OCI-LY3 (cell line): ENCODE measurements at regions not wholly inside any gene's neighbourhood (a gene's known extent, or its start where the extent isn't known, plus 50 kb on each side); places are given as distances from the start of the nearest gene placed in this dataset.

Experiments used
- H2AFZ ChIP-seq: fragments of 200-600, 300-600 bp; shearing (Covaris generic); 2 replicates; pipeline ENCODE4 v1.6.0; 2014; ENCODE audit warnings: antibody characterized with exemption, low read depth, low read length
- H3K27ac ChIP-seq: fragments of 200-600, 300-600 bp; sonication (generic); 2 replicates; pipeline ENCODE4 v1.5.1; 2014; ENCODE audit warnings: mild to moderate bottlenecking, low read length, moderate library complexity, mixed read lengths
- H3K27me3 ChIP-seq: fragments of 200-600, 300-600 bp; sonication (generic); 2 replicates; pipeline ENCODE4 v1.6.1; 2014; ENCODE audit warnings: low read depth, low read length, mixed read lengths
- H3K36me3 ChIP-seq: fragments of 200-600, 300-600 bp; sonication (generic); replicated peaks from 2 replicates; pipeline ENCODE3; 2014; ENCODE audit warnings: low read depth, low read length, mixed read lengths
- H3K4me1 ChIP-seq: fragments of 300-600, 200-600 bp; sonication (generic); 2 replicates; pipeline ENCODE4 v1.6.1; 2014; ENCODE audit warnings: low read length, mixed read lengths
- H3K4me2 ChIP-seq: fragments of 200-600, 300-600 bp; sonication (generic); 2 replicates; pipeline ENCODE4 v1.6.1; 2014; ENCODE audit warnings: low read length, mixed read lengths
- H3K4me3 ChIP-seq: fragments of 300-600, 200-600 bp; sonication (generic); 2 replicates; pipeline ENCODE4 v1.5.1; 2014; ENCODE audit warnings: antibody characterized with exemption, mild to moderate bottlenecking, low read length, moderate library complexity
- H3K79me2 ChIP-seq: fragments of 300-600, 200-600 bp; shearing (Covaris generic); 2 replicates; pipeline ENCODE4 v1.6.1; 2014; ENCODE audit warnings: mild to moderate bottlenecking, low read length, mixed read lengths
- H3K9ac ChIP-seq: fragments of 300-600, 200-600 bp; shearing (Covaris generic); 2 replicates; pipeline ENCODE4 v1.6.0; 2014; ENCODE audit warnings: mild to moderate bottlenecking, low read length, moderate library complexity
- H3K9me3 ChIP-seq: fragments of 200-600, 300-600 bp; shearing (Covaris generic); 2 replicates; pipeline ENCODE4 v1.6.1; 2014; ENCODE audit warnings: low read length, mixed read lengths; ENCODE audit not compliant: insufficient read depth
- H4K20me1 ChIP-seq: fragments of 200-600, 300-600 bp; sonication (generic); 2 replicates; pipeline ENCODE4 v1.6.1; 2016; ENCODE audit warnings: low read length, mixed read lengths; ENCODE audit not compliant: insufficient read depth
- CTCF ChIP-seq: fragments of 200-600, 300-600 bp; sonication (generic); IDR thresholded peaks from 2 replicates; pipeline ENCODE4 v1.5.1; 2014; ENCODE audit warnings: antibody characterized with exemption, low read length, low read depth
- EZH2phosphoT487 ChIP-seq: fragments of 200-600 bp; shearing (Covaris generic); IDR thresholded peaks from 2 replicates; pipeline ENCODE4 v1.6.1; 2018; ENCODE audit warnings: antibody characterized with exemption, mixed run types, low read depth

DNA sequence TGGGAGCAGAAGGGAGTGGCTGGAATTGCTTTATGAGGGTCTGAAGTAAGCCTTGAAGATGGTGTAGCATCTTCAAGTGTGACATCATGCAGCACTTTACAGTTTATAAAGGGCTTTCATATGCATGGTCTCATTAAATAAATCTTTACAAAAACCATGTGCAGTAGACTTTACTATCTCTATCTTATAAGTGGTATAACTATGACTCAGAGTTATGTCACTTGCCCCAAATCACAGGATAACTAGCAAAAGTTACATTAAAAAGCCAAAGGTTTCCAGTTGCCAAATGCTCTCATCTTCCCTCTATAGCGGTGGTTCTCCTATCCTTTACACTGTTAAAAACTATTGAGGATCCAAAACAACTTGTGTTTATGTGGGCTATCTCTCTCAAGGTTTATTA is 687.7 kb upstream of the MARCKS start:
- no peaks in the 10 kb centered on the region for H3K36me3 ChIP-seq
- no peaks in the 10 kb centered on the region for H4K20me1 ChIP-seq
- no peaks in the 10 kb centered on the region for H3K27me3 ChIP-seq
- H3K79me2 ChIP-seq: no peaks in the 10 kb centered on the region
- H3K4me2 ChIP-seq: no peak overlapping the region
- no peaks in the 10 kb centered on the region for H3K9me3 ChIP-seq
- no peak overlapping the region for H3K27ac ChIP-seq
- H2AFZ ChIP-seq: no peak overlapping the region
- no peak overlapping the region for H3K9ac ChIP-seq
- H3K4me3 ChIP-seq: no peak overlapping the region
- H3K4me1 ChIP-seq: no peaks in the 10 kb centered on the region
- no peak for TF ChIP-seq CTCF
- no peak for TF ChIP-seq EZH2phosphoT487

DNA sequence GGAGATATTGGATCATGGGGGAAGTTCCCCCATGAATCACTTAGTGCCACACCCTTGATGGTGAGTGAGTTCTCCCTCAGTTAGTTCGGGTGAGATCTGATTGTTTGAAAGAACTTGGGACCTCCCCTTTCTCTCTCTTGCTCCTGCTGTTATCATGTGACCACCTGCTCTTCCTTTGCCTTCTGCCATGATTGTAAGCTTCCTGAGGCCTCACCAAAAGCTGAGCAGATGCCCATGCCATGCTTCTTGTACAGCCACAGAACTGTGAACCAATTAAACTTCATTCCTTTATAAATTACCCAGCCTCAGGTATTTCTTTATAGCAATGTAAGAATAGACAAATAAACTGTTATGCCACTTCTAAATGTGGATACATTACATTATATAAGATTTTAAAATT is 686.7 kb upstream of the MARCKS start:
- no peak for TF ChIP-seq EZH2phosphoT487
- TF ChIP-seq CTCF: no peak
- Histone ChIP-seq H3K9me3 (no peaks in the 10 kb centered on the region), H3K9ac (no peak overlapping the region), H3K27ac (no peak overlapping the region), H3K4me3 (no peak overlapping the region), H3K36me3 (no peaks in the 10 kb centered on the region), H3K79me2 (no peaks in the 10 kb centered on the region), H4K20me1 (no peaks in the 10 kb centered on the region), H3K4me2 (no peak overlapping the region), H3K4me1 (no peaks in the 10 kb centered on the region), H2AFZ (no peak overlapping the region), H3K27me3 (no peaks in the 10 kb centered on the region)

DNA sequence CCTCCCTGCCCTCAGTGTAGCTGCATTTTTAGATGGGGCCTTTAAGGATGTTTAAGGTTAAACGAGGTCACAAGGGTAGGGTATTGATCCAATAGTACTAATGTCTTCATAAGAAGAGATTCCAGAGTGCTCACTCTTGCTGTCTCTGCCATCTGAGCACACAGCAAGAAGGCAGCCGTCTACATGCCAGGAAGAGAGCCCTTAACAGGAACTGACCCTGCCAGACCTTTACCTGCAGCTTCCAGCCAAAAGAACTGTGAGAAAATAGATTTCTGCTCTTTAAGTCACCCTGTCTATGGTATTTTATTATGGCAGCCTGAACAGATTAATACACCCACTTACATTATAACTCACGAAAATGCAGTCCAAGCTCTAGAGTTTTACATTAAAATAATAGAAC is 685.3 kb upstream of the MARCKS start:
- H3K9ac ChIP-seq: no peak overlapping the region
- no peaks in the 10 kb centered on the region for H3K4me1 ChIP-seq
- H3K9me3 ChIP-seq: no peaks in the 10 kb centered on the region
- no peaks in the 10 kb centered on the region for H3K27me3 ChIP-seq
- no peaks in the 10 kb centered on the region for H3K36me3 ChIP-seq
- H4K20me1 ChIP-seq: no peaks in the 10 kb centered on the region
- no peak overlapping the region for H3K4me2 ChIP-seq
- TF ChIP-seq EZH2phosphoT487: no peak
- no peak for TF ChIP-seq CTCF
- H2AFZ ChIP-seq: no peak overlapping the region
- no peak overlapping the region for H3K4me3 ChIP-seq
- no peak overlapping the region for H3K27ac ChIP-seq
- H3K79me2 ChIP-seq: no peaks in the 10 kb centered on the region

DNA sequence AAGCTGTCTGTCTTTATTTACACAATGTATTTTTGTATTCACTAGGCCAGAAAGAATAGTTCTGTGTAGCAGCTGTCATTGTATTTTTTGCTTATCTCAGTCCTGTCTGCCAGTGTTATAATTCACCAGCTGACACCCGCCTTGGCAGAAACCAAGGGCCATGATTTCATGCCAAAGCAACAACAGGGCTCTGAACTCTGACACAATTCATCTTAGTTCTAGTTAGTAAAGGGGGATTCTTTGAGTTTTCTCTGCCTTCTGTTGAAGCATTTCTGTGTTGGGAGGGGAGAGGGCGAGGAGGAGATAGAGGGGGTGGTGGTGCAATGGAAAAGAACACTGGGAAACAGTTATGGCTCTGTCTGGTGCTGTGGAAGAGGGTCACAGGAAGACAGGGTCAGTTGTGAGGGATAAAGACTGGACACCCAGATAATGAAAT is 684.6 kb upstream of the MARCKS start:
- no peak overlapping the region for H3K27ac ChIP-seq
- H3K79me2 ChIP-seq: no peaks in the 10 kb centered on the region
- no peaks in the 10 kb centered on the region for H3K9me3 ChIP-seq
- H3K4me2 ChIP-seq: no peak overlapping the region
- no peak overlapping the region for H3K9ac ChIP-seq
- H3K36me3 ChIP-seq: no peaks in the 10 kb centered on the region
- no peaks in the 10 kb centered on the region for H3K27me3 ChIP-seq
- H3K4me1 ChIP-seq: no peaks in the 10 kb centered on the region
- TF ChIP-seq CTCF (no peak), EZH2phosphoT487 (no peak)
- H3K4me3 ChIP-seq: no peak overlapping the region
- H2AFZ ChIP-seq: no peak overlapping the region
- H4K20me1 ChIP-seq: no peaks in the 10 kb centered on the region
